Head of caudate nucleus (tissue), 42 donors: ENCODE measurements at regions not wholly inside any gene's neighbourhood (a gene's known extent, or its start where the extent isn't known, plus 50 kb on each side); places are given as distances from the start of the nearest gene placed in this dataset.
A peak's percentile ranks its signal among the peaks of the same experiment; 100 is the strongest.
"Not testable (repeated sequence)": the region's sequence is repeated elsewhere in the genome, so short reads cannot be mapped to it uniquely, and the experiment has no call there.

Experiments used
- DNase-seq, 42 donors: peaks; one replicate each; pipeline versions ENCODE4 v3.0.0 to v3.0.0-alpha.2; 2020 to 2021; ENCODE audit warnings: mixed read lengths in 7 of 42
- intact Hi-C: fragments of 100-400 bp; cut with DNase I; formaldehyde crosslinking; loops from one replicate; pipeline ENCODE4 v1.15.0; 2022

DNA sequence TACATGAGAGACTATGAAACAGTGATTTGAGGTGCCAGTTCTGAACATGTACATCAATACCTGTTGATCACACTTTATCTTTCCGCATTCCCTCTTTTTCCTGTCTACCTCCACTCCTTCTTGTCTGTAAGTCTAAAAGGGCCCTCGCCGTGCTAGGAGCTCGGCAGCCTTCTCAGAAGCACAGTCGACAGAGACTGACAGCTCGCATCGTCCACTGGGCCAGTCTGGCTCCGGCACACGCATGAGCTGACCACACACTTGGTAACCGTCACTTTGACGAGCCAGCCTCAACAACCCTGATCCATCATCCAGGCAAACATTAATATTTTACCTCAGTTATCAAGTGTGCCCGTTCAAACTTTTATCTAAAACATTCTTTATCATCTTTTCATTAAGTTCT, 265.3 kb downstream of the TFAP2A start:
- no peak for DNase-seq
- intact Hi-C loops: loop anchor here (10.0 kb wide), 1 partner anchor 255 kb away; no protein-coding TSS in a partner anchor

DNA sequence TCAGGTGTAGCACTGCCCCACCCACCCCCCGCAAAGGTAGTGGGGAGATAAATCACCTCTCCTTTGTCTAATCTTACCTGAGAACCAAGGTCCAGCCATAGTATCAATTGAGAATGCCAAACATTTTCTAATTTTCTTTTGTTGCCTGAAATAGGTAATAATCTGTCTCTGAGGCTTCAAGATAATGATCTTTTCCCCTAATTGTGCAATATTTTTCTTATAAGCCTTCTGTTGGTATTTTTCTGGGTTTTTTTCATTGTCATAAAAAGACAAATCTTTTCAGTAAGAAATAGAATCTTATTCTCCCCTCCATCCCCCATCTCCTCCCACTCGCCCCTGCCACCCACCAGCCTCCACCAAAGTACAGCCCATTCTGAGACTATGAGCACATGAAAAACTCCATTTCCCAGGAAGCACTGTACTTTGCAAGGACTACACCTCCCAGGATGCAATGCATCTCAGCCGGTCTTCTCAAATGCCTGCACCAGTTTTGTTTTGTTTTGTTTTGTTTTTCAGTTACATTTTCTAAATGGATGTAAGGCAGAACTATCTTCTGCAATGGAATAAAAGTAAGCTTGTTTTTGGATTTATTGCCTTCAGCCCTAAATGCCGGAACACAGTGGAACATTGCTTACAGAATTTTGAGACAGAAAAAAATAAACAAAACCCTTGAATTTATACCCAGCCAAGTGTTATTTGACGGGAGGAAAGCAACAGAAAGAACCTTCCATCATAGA, 268.0 kb downstream of the TFAP2A start:
- peak in 35 of 42 donors; percentile 6 to 80 (median 50) for DNase-seq
- intact Hi-C loops: loop anchor here (10.0 kb wide), 1 partner anchor 258 kb away; no protein-coding TSS in a partner anchor

DNA sequence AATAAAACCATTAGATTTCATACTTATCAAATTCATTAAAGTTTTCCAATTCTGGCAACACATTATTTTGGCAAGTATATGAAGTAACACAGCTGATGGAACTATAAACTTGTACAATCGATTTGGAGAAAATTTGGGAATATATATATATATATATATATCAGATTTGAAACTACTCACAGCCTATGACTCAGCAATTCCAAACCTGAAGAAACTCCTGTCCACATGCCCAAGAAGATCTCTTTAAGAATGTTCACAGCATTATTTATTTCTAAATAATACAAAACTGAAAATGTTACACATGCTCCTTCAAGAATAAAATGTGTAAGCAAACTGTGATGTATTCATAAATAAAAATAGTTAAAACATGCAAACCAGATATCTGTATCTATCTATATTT, 270.1 kb downstream of the TFAP2A start:
- intact Hi-C loops: loop anchor here (10.0 kb wide), 1 partner anchor 260 kb away; no protein-coding TSS in a partner anchor
- DNase-seq: no peak

DNA sequence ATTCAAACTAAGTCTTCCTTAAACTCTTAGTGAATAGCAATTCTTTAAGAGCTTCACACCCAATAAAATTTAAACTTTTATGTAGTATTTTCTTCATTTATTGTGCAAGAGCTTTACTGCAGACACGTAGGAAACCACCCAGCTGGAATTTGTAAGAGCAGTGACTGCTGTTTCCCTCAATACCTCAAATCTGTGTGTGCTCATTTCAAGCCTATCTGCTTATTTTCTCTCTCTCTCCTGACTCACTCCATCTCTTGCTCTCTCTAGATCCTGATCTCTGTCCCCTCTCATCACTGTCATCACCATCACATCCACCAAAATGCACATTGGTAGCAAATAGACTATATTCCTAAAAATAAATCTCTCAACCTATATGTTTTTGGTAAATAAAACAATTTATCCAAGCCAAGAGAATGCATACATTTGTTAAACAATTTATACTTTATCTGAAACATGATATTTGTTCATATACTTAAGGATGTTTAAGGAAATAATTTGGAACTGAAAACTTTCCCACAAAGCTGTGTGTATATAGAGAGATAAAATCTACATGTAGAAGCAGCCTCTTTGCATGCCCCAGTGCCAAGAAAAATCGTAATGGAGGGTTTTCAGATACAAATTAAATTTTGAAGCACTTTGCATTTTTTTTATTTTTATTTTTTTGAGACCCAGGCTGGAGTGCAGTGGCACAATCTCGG, 273.0 kb downstream of the TFAP2A start:
- intact Hi-C loops: loop anchor here (10.0 kb wide), 1 partner anchor 263 kb away; no protein-coding TSS in a partner anchor
- no peak for DNase-seq

DNA sequence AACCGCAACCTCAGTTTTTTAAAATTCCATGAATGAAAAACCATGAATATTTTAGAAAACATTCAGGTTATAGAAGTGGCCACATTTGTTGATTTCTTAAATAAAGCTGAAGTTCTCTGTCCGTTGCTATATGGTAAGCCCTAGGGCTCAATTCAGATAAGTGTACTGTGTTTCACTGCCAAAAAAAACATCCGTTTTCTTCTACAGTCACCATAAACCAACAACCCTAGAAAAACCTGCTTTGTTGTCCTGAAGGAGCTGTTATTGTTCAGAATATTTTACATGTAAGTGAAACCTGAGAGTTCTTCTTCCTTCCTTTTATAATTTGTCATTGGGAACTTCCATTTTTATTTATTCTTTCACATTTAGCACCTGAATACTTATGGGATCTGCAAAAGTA, 274.1 kb downstream of the TFAP2A start:
- intact Hi-C loops: loop anchor here (10.0 kb wide), 1 partner anchor 264 kb away; no protein-coding TSS in a partner anchor
- no peak for DNase-seq

DNA sequence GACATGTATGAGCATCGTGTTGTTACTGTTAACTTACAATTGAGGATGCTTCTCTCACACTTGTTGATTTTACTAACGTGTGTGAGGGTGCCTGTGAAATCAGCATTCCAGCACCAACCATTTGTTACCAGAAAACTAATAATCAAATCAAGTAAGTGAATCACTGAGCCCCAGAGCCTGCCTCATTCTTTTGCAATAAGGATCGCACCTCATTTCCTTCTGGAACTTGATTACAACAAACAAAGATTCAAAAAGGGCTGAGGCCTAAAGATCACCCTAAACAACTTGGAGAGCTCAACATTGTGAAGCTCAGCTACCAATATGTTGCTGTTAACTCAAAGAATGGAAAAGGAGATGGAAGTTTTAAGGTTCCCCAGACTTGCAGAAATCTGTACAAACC, 274.7 kb downstream of the TFAP2A start:
- intact Hi-C loops: loop anchor here (10.0 kb wide), 1 partner anchor 265 kb away; no protein-coding TSS in a partner anchor
- DNase-seq: no peak

DNA sequence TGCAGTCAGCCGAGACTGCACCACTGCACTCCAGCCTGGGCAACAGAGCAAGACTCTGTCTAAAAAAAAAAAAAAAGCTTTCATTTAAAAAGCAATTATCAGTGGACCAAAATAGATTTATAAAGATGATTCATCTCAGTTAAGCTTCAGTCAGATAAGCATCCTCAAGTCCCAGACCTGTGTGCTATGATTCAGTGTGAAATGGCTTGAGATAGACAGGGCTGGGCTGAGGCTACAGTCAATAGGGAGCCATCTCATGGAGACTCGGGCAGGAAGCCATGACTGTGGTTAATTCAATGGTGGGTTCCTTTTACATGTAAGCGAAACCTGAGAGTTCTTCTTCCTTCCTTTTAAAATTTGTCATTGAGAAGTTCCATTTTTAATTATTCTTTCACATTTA, 276.0 kb downstream of the TFAP2A start:
- intact Hi-C loops: no loop called here
- DNase-seq: no peak

DNA sequence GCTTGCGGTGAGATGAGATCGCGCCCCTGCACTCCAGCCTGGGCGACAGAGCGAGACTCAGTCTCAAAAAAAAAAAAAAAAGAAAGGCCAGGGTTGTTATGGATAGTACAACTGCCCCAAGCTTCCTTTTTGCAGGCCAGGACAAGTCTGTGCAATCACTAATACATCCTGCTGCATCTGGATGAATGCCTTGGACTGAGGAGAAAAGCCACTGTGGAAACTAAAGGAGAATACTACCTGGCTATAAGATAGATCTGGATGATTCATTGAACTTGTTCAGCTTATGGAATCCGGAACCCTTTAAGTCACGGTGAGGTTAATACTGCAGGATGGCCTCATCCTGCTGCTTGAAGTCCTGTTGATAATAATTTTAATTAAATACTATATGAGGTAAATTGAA, 278.2 kb downstream of the TFAP2A start:
- intact Hi-C loops: no loop called here

DNA sequence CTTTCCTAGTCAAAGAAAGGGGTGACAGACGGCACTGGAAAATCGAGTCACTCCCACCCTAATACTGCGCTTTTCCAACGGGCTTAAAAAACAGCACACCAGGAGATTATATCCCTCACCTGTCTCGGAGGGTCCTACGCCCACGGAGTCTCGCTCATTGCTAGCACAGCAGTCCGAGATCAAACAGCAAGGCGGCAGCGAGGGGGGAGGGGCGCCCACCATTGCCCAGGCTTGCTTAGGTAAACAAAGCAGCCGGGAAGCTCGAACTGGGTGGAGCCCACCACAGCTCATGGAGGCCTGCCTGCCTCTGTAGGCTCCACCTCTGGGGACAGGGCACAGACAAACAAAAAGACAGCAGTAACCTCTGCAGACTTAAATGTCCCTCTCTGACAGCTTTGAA, 280.7 kb downstream of the TFAP2A start:
- DNase-seq, intact Hi-C loops: not testable (repeated sequence)

More for the DNA sequence above, 278.2 kb downstream of the TFAP2A start:
- DNase-seq: no peak

DNA sequence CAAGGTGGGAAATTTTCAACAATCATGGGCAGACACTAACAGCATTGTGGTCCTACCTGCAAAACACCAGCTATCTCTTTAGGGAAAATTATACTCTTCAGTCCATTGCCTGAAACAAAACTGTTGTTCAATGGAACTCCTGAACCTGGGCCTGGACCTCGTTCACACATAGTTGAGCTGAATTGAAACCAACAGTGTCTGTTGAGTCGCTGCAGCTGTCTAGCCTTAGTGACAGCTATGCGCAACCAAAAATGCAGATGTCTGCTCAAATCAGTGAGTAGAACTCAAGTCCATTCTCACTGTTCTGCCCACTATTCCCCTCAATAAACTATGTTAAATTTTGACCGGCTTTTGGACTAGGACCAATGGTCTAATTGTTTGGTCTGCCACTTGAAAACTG, 286.2 kb downstream of the TFAP2A start:
- DNase-seq: no peak
- intact Hi-C loops: no loop called here

DNA sequence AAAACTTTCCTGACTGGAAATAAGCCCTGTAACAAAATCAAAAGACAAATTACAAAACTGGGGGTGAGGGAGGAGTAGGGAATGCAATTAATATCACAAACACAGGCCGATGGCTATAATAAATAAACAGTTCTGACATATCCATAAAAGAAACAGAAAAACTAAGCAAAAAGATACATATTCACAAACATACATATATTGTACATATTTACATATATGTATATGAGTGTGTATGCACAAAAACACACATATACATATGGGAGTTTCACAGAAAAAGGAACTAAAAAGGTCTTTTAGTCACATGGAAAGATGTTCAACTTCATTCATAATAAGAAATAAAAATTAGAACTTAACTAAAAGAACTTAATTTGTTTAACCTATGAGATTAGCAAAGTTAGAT, 292.7 kb downstream of the TFAP2A start:
- intact Hi-C loops: no loop called here
- DNase-seq: no peak

DNA sequence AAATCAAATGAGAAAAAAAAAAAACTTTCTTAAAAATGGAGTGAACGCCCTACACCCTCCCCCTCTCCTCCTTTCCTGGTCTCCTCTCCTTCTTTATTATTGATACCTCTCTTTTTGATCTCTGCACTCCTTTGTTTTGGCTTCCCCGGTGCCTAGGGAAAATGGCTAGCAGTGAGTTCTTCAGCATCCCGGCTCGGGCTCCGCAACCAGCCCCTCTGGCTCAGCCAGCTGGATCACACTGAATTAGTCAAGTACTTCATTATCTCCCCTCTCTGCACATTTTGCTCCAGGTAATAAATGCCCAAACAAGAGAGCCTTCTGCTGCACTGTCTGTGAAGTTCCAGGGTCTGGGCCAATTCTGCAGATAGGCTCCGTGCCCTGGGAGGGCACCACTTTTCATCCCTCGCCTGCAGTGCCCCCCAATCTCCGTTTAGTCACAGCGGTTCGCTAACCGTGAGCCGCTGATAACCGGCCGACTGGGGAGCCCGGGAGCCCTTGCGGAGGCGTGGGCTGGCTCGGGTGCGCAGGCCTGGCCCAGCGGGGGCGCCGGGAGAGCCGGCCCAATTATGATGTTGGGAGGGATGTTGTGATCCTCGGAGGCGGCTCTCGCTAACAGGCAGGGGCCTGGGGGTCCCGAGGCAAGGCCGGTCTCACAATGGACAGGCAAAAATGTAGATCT, 301.9 kb downstream of the TFAP2A start:
- intact Hi-C loops: no loop called here

DNA sequence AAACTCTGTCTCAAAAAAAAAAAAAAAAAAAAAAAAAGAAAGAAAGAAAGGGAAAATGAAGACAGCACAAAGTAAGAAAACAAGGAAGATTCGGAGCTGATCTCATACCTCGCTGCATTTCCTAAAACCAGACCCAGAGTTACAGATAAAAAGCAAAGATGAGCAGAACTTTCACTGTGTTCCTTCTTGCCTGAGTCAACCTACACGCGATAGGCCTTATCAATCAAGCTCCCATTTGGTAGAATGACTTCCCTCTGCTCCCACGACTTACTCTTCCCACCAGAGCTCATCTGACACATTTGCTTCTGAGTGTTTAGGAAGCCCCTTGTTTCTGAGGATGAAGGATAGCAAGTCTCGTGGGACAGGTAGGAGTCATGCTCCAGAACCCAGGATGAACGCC, 302.9 kb downstream of the TFAP2A start:
- intact Hi-C loops: no loop called here

More for the DNA sequence above, 301.9 kb downstream of the TFAP2A start:
- DNase-seq: no peak

DNA sequence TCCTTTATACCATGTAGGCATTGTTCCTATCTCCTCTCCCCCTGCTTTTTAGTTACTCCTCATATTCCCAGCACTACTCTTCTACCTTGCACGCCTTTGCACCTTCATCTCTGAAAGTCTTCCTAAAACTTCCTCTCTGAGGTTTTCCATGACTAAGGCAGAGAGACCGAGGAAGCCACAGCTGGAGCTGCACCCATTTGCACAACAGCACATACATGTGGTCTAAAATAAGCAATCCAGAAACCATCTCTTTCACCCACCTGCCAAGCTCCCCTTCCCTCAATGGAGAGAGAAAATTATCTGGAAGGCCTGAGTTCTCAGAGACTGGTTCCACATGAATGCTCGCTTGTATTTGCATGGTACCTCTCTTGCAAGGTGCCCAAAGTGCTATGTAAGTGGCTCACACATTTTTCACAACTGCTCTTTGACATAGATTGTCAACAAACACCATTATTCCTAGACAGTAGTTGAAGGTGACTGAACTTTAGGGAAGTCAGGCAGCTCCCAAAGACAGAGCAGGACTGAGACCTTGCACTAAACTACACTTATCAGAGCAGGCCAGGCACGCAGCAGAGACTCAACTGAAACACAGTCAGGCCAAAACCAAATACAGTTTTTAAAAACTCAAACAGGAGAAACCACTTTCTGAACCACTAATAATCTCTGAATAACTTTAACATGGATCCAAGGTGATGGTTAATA, 313.2 kb downstream of the TFAP2A start:
- intact Hi-C loops: no loop called here
- no peak for DNase-seq

More for the DNA sequence above, 302.9 kb downstream of the TFAP2A start:
- no peak for DNase-seq

DNA sequence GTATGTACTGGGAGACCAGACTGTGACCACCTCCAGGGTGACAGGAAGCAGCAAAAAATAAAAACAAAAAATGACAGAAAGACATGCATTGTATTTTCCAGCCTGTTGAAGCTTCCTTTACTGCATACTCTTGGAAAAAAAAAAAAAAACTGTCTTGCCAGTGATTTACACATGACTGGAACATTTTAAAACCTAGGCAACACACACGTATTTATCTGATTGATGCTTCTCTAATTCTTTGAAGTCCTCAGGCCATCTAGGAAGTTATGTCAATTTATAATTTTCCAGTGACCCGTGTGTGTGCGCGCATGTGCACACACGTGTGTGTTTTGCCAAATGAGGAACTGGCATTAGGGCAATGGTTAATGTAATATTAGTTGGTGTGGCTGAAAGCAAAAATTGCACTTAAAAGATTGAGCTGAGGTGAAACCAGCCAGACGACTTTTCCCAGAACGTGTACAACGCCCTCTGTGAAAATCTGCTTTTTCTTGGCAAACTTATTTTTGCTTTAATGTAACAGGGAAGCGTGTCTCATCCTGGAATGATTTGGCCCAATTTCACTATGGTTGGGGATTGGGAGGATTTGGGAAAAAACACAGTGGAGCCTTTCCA, 315.2 kb downstream of the TFAP2A start:
- intact Hi-C loops: no loop called here
- DNase-seq: no peak

DNA sequence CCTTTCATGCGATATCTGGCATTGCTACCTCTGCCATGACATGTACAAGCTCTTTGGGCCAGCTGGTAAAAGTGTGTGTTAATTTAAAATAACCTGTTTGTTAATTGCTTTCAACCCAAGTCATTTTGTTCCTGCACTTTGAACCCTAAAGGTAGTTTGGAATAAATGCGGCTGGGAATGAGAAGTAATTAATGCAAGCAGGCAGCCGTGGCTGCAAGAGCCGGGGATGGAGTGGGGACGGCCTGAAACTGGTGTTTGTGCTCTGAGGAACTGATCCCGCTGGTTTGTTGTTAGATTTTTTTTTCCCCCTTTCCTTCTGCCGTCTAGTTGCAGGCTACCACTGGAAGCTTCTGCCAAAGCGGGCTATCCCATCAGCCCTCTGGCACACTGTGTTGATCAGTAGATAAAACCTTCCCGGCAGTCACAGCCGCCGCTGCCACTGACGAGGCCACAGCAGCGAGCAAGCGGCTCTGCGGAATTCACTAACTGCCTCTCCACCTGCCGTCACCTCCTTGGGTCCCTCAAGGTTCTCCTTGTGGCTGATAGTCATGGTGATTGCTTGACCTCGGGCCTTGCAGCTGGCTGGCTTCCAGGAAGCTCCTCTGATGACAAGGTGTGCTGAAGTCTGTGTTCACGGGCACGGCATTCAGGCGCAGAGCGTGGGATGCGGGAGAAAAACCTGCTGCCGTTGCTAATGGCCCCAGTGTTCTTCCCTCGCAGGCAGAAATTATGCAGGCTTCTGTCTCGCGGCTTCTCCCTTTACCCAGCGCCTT, 315.9 kb downstream of the TFAP2A start:
- DNase-seq: peak in 14 of 42 donors; percentile 4 to 44 (median 20)
- intact Hi-C loops: no loop called here

DNA sequence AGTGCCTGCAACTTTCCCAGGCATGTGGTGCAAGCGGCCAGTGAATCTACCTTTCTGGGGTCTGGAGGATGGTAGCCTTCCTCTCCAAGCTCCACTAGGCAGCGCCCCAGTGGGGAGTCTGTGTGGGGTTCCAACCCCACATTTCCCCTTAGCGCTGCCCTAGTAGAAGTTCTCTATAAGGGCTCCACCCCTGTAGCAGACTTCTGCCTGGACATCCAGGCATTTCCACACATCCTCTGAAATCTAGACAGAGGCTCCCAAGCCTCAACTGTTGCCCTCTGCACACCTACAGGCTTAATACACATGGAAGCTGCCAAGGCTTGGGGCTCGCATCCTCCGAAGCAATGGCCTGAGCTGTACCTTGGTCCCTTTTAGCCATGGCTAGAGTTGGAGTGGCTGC, 321.6 kb downstream of the TFAP2A start:
- intact Hi-C loops: no loop called here
- DNase-seq: no peak
